ENCODE measurements at regions not wholly inside any gene's neighbourhood (a gene's known extent, or its start where the extent isn't known, plus 50 kb on each side); places are given as distances from the start of the nearest gene placed in this dataset.

DNA sequence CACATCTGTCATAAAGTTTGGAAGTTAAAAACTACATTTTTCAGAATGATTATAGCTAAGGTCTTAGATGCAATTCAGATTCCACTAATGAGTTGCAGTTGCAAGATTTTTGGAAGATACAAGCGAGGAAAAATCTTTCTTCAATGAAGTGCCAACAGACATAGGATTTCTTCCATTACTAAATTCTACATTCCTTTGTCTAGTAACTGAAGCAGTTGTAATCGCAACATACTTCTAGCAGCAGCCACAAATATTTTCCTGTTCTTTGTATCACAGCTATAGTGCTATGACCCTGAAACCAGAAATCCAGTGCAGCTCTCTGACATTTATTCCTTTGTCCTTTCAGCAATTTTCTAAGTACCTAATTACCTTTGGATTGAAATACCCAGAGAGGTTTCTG, 225.2 kb upstream of the SLIT2 start:
- Histone ChIP-seq H2BK120ac (ENCODE audit: insufficient read depth, low read length, poor library complexity) (no peak overlapping the region), H3K27ac (ENCODE audit: low read depth, low read length) (no peak overlapping the region), H3K27me3 (ENCODE audit: insufficient read depth, low read length) (no peaks in the 10 kb centered on the region), H3K4me1 (ENCODE audit: control insufficient read depth in 1 of 2, insufficient read depth in 2 of 2, low read length in 2 of 2) (no peaks in the 10 kb centered on the region), H3K79me1 (ENCODE audit: low read length) (no peaks in the 10 kb centered on the region), H3K4me3 (ENCODE audit: low read depth, low read length) (no peak overlapping the region), H2AK5ac (ENCODE audit: low read length) (no peak overlapping the region), H4K8ac (ENCODE audit: low read depth, low read length) (no peak overlapping the region), H4K12ac (ENCODE audit: low read depth, low read length) (no peak overlapping the region), H3K79me2 (ENCODE audit: control insufficient read depth, insufficient read depth, low read length, poor library complexity) (no peaks in the 10 kb centered on the region), H3K9me3 (ENCODE audit: insufficient read depth, low read depth, low read length) (no peaks in the 10 kb centered on the region), H2BK5ac (ENCODE audit: low read depth, low read length, poor library complexity) (no peak overlapping the region), H3K23ac (ENCODE audit: low read length) (no peak overlapping the region), H3K9ac (ENCODE audit: low read length) (no peak overlapping the region), H3K36me3 (ENCODE audit: control insufficient read depth in 1 of 2, insufficient read depth in 2 of 2, low read length in 2 of 2) (no peaks in the 10 kb centered on the region), H3K14ac (ENCODE audit: low read length) (no peak overlapping the region), H2BK12ac (ENCODE audit: low read length) (no peak overlapping the region), H3K4me2 (ENCODE audit: low read length) (no peak overlapping the region), H4K91ac (ENCODE audit: low read depth, low read length) (no peak overlapping the region), H3K4ac (ENCODE audit: low read depth, low read length) (no peak overlapping the region), H2AFZ (ENCODE audit: insufficient read depth, low read length, poor library complexity) (no peak overlapping the region), H3K18ac (ENCODE audit: low read length) (no peak overlapping the region)
- peak in 1 of 2 donors; percentile 7 for DNase-seq
- WGBS (ENCODE audit: extremely low coverage, insufficient coverage, insufficient read length), result no CpG with 5 or more reads among the region's 2 CpGs

DNA sequence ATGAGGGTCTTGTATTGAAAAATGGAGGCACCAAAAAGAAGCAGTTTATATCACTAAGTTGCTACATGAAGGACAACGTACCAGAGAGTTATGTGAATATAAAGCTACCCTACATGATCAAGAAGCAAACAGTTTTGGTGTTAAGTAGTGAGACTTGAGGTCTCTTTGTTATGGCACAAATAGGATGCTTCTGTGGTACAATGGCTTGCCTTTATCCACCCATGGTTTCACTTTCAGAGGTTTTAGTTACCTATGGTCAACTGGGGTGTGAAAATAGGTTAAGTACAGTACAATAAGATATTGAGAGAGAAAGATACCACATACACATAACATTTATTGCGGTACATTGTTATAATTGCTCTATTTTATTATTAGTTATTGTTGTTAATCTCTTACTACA, 229.2 kb upstream of the SLIT2 start:
- Histone ChIP-seq H3K36me3 (ENCODE audit: control insufficient read depth in 1 of 2, insufficient read depth in 2 of 2, low read length in 2 of 2) (no peaks in the 10 kb centered on the region), H3K23ac (ENCODE audit: low read length) (no peak overlapping the region), H3K14ac (ENCODE audit: low read length) (no peak overlapping the region), H3K27me3 (ENCODE audit: insufficient read depth, low read length) (no peaks in the 10 kb centered on the region), H3K79me1 (ENCODE audit: low read length) (no peaks in the 10 kb centered on the region), H2AK5ac (ENCODE audit: low read length) (no peak overlapping the region), H3K4me2 (ENCODE audit: low read length) (no peak overlapping the region), H3K27ac (ENCODE audit: low read depth, low read length) (no peak overlapping the region), H3K4me1 (ENCODE audit: control insufficient read depth in 1 of 2, insufficient read depth in 2 of 2, low read length in 2 of 2) (no peaks in the 10 kb centered on the region), H2BK12ac (ENCODE audit: low read length) (no peak overlapping the region), H3K4ac (ENCODE audit: low read depth, low read length) (no peak overlapping the region), H3K9me3 (ENCODE audit: insufficient read depth, low read depth, low read length) (no peaks in the 10 kb centered on the region), H3K79me2 (ENCODE audit: control insufficient read depth, insufficient read depth, low read length, poor library complexity) (no peaks in the 10 kb centered on the region), H2AFZ (ENCODE audit: insufficient read depth, low read length, poor library complexity) (no peak overlapping the region), H2BK120ac (ENCODE audit: insufficient read depth, low read length, poor library complexity) (no peak overlapping the region), H4K8ac (ENCODE audit: low read depth, low read length) (no peak overlapping the region), H2BK5ac (ENCODE audit: low read depth, low read length, poor library complexity) (no peak overlapping the region), H3K4me3 (ENCODE audit: low read depth, low read length) (no peak overlapping the region), H4K91ac (ENCODE audit: low read depth, low read length) (no peak overlapping the region), H3K9ac (ENCODE audit: low read length) (no peak overlapping the region), H3K18ac (ENCODE audit: low read length) (no peak overlapping the region), H4K12ac (ENCODE audit: low read depth, low read length) (no peak overlapping the region)
- no CpG with 5 or more reads among the region's 2 CpGs for WGBS (ENCODE audit: extremely low coverage, insufficient coverage, insufficient read length)
- no peak for DNase-seq

DNA sequence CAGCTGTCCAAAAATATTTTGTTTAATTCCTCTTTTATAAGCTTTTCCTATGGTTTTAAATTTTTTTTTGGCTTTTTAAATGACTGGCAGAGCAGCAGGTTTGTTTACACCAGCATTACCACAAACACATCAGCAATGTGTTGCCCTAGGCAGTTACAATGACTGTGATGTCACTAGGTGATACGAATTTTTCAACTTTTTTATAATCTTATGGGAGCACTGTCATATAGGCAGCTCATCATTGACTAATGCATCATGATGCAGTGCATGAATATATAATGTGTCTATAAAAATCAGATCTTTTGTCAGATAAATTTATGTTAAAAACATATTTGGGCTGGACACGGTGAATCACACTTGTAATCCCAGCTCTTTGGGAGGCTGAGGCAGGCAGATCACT, 231.6 kb upstream of the SLIT2 start:
- no peak overlapping the region for H3K18ac ChIP-seq (ENCODE audit: low read length)
- no CpG with 5 or more reads among the region's 2 CpGs for WGBS (ENCODE audit: extremely low coverage, insufficient coverage, insufficient read length)
- no peak overlapping the region for H3K4me3 ChIP-seq (ENCODE audit: low read depth, low read length)
- H2AK5ac ChIP-seq (ENCODE audit: low read length), result no peak overlapping the region
- no peak overlapping the region for H2BK5ac ChIP-seq (ENCODE audit: low read depth, low read length, poor library complexity)
- no peak overlapping the region for H4K8ac ChIP-seq (ENCODE audit: low read depth, low read length)
- H3K4ac ChIP-seq (ENCODE audit: low read depth, low read length), result no peak overlapping the region
- H3K23ac ChIP-seq (ENCODE audit: low read length), result no peak overlapping the region
- no peak overlapping the region for H4K91ac ChIP-seq (ENCODE audit: low read depth, low read length)
- H2AFZ ChIP-seq (ENCODE audit: insufficient read depth, low read length, poor library complexity), result no peak overlapping the region
- H3K4me2 ChIP-seq (ENCODE audit: low read length), result no peak overlapping the region
- H2BK12ac ChIP-seq (ENCODE audit: low read length), result no peak overlapping the region
- H3K4me1 ChIP-seq (ENCODE audit: control insufficient read depth in 1 of 2, insufficient read depth in 2 of 2, low read length in 2 of 2), result no peaks in the 10 kb centered on the region
- H3K27me3 ChIP-seq (ENCODE audit: insufficient read depth, low read length), result no peaks in the 10 kb centered on the region
- no peaks in the 10 kb centered on the region for H3K36me3 ChIP-seq (ENCODE audit: control insufficient read depth in 1 of 2, insufficient read depth in 2 of 2, low read length in 2 of 2)
- no peaks in the 10 kb centered on the region for H3K9me3 ChIP-seq (ENCODE audit: insufficient read depth, low read depth, low read length)
- H3K14ac ChIP-seq (ENCODE audit: low read length), result no peak overlapping the region
- peak; percentile 21 to 62 for DNase-seq
- H3K79me2 ChIP-seq (ENCODE audit: control insufficient read depth, insufficient read depth, low read length, poor library complexity), result no peaks in the 10 kb centered on the region
- no peak overlapping the region for H3K27ac ChIP-seq (ENCODE audit: low read depth, low read length)
- no peaks in the 10 kb centered on the region for H3K79me1 ChIP-seq (ENCODE audit: low read length)
- H3K9ac ChIP-seq (ENCODE audit: low read length), result no peak overlapping the region
- H2BK120ac ChIP-seq (ENCODE audit: insufficient read depth, low read length, poor library complexity), result no peak overlapping the region
- H4K12ac ChIP-seq (ENCODE audit: low read depth, low read length), result no peak overlapping the region

DNA sequence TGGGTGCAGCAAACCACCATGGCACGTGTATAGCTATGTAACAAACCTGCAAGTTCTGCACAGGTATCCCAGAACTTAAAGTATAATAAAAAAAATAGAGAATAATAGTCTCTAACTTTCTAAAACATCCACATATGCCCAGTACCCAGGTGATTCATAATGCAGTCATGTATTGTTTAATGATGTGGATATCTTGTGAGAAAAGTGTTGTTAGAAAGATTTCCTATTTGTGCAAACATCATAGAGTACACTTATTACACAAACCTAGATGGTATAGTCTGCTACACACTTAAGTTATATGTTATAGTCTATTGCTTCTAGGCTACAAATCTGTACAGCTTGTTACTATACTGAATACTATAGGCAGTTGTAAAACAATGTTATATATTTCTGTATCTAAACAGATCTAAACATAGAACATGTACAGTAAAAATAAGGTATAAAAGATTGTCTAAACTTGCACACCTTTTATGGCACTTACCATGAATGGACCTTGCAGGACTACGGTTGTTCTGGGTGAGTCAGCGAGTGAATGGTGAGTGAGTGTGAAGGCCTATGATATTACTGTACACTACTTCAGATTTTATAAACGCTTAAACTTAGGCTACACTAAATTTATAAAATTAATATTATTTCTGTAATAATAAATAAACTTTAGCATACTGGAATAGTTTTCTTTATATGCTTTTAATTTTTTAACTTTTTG, 232.2 kb upstream of the SLIT2 start:
- Histone ChIP-seq H4K12ac (ENCODE audit: low read depth, low read length) (no peak overlapping the region), H3K79me1 (ENCODE audit: low read length) (no peaks in the 10 kb centered on the region), H3K4me2 (ENCODE audit: low read length) (no peak overlapping the region), H3K36me3 (ENCODE audit: control insufficient read depth in 1 of 2, insufficient read depth in 2 of 2, low read length in 2 of 2) (no peaks in the 10 kb centered on the region), H2AK5ac (ENCODE audit: low read length) (no peak overlapping the region), H4K8ac (ENCODE audit: low read depth, low read length) (no peak overlapping the region), H3K9ac (ENCODE audit: low read length) (no peak overlapping the region), H3K14ac (ENCODE audit: low read length) (no peak overlapping the region), H2AFZ (ENCODE audit: insufficient read depth, low read length, poor library complexity) (no peak overlapping the region), H3K79me2 (ENCODE audit: control insufficient read depth, insufficient read depth, low read length, poor library complexity) (no peaks in the 10 kb centered on the region), H3K4me1 (ENCODE audit: control insufficient read depth in 1 of 2, insufficient read depth in 2 of 2, low read length in 2 of 2) (no peaks in the 10 kb centered on the region), H2BK12ac (ENCODE audit: low read length) (no peak overlapping the region), H3K23ac (ENCODE audit: low read length) (no peak overlapping the region), H4K91ac (ENCODE audit: low read depth, low read length) (no peak overlapping the region), H3K27ac (ENCODE audit: low read depth, low read length) (no peak overlapping the region), H3K27me3 (ENCODE audit: insufficient read depth, low read length) (no peaks in the 10 kb centered on the region), H3K4ac (ENCODE audit: low read depth, low read length) (no peak overlapping the region), H2BK5ac (ENCODE audit: low read depth, low read length, poor library complexity) (no peak overlapping the region), H3K4me3 (ENCODE audit: low read depth, low read length) (no peak overlapping the region), H2BK120ac (ENCODE audit: insufficient read depth, low read length, poor library complexity) (no peak overlapping the region), H3K18ac (ENCODE audit: low read length) (no peak overlapping the region), H3K9me3 (ENCODE audit: insufficient read depth, low read depth, low read length) (no peaks in the 10 kb centered on the region)
- WGBS (ENCODE audit: extremely low coverage, insufficient coverage, insufficient read length), result no CpG with 5 or more reads among the region's 4 CpGs
- no peak for DNase-seq
